CD4-positive, alpha-beta T cell treated with Interleukin-17A for 4 hours (primary cell): ENCODE measurements at regions not wholly inside any gene's neighbourhood (a gene's known extent, or its start where the extent isn't known, plus 50 kb on each side); places are given as distances from the start of the nearest gene placed in this dataset.
"Not testable (repeated sequence)": the region's sequence is repeated elsewhere in the genome, so short reads cannot be mapped to it uniquely, and the experiment has no call there.

Experiments
- DNase-seq: peaks from one replicate; pipeline ENCODE4 v3.0.0-alpha.2; 2020; ENCODE audit warnings: mixed read lengths

- no peak for DNase-seq
Measured at GRCh38 chr2:144812288-144812687, 292.4 kb upstream of the ZEB2 start.

DNA sequence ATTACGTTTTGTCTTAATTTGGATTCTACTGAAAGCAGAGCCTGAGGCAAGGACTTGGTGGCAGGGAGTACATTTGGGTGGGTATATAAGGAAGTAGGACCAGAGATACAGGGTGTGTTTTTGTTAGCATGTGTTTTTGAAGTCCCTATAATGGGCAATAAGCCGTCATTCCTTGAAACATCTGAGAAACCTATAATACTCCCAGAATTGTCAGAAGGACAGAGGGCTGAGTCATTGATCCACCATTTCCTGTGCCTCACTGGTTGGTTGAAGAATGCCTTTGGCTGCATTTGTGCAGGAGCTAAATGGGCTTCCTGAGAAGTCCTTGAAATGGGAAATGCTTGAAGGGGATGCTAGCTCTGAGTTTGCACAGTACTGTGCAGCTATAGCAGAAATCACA lies 281.8 kb upstream of the ZEB2 start:
- no peak for DNase-seq

DNA sequence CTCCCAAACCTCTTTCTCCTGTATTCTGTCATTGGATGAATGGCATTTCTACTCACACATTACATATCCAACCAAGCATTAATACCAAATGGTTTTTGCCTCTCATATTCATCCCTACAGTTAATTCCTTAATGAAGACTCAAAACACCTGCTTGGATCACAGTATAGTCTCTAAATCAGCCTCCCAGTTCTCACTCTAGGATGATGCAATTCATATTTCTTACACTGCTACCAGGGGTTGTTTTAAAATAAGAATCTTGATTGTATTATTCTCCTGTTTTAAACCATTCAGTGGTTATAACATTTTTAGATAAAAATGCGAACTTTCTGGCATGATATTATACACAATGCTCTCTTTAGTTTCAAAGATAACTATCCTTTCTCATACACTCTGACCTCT lies 281.4 kb upstream of the ZEB2 start:
- no peak for DNase-seq

GRCh38 chr2:144798989-144799388 lies 279.1 kb upstream of the ZEB2 start:
- no peak for DNase-seq

GRCh38 chr2:144798034-144798433 lies 278.1 kb upstream of the ZEB2 start:
- no peak for DNase-seq

DNA sequence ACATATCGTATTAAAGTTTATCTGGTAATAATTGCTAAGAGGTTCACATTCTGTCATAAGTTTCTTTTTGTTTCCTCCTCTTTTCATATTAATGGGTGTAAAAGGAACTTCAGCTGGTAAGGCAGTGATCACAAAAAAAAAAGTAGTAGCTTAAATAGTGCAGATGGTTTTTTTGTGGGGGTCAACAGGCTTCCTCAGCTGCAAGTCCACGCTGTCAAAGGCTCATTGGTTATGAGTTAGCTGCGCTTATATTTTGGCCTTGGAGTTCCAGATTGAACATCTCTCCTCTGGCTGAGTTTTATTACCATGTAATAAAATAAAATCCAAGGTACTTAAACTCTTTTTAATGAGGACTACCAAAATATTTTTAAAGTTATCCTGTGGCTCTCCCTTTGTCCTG lies 277.0 kb upstream of the ZEB2 start:
- DNase-seq, result no peak

DNA sequence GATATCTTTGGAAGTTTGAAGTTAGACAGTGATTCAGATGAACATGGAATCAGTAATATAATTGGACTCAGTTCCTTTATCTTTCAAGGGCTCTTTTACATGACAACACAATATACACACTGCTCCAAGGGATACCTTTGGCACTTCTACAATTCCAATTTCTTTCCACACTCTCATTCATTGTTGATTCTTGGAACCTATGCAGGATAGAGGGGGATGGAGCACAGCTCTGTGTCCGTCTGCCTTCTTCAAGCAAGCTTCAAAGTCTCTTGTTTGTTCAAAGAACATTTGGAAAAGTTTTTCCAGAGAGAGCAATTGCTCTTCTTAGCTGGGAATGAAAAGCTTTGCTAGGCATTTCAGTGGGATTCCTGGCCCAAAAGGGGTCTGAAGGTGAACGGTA lies 276.2 kb upstream of the ZEB2 start:
- DNase-seq, result no peak

DNA sequence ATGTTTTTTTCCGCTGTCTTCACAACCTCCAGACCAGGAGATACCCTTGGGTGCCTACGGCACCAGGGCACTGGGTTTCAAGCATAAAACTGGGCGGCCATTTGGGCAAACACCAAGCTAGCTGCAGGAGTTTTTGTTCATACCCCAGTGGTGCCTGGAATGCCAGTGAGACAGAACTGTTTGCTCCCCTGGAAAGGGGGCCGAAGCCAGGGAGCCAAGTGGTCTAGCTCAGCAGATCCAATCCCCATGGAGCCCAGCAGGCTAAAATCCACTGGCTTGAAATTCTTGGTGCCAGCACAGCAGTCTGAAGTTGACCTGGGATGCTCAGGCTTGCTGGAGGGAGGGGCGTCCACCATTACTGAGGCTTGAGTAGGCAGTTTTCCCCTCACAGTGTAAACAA lies 265.3 kb upstream of the ZEB2 start:
- no peak for DNase-seq

DNA sequence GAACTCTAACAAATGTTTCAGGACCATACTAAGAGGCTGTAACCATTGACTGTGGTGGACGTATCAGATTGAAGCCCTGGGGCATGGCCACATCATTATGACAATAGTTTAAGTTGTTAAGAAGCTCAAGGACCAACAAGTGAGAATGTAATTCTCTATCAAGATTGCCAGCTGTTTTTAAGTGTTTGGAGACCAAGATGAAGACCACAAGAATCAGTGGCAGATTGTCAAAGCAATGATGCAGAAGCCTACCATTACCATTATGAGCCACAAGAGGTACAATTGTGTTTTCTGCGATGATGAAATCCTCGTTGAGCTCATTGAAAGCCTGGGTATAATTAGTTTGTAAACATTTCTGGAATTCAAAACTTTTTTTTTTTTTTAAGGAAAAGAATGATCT lies 261.1 kb upstream of the ZEB2 start:
- no peak for DNase-seq

DNA sequence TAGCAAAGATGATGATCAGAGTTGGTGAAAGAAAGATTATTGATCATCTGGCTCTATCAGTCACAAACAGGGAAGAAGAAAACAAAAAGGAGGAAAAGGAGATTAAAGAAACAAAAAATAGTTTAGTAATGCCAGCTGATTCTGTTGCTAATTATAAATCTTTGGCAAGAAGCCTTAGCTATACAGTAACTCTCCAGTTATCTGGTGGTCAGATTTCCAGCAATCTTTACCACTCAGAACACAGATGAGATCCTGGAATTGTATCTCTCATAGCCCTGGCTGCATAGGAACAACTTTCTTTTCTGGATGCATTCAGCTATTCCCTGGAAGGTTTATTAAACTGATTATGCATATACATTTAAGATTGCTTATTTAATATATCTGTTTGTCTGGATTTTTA lies 256.8 kb upstream of the ZEB2 start:
- no peak for DNase-seq

- DNase-seq, result no peak
Measured at GRCh38 chr2:144774809-144775208, 254.9 kb upstream of the ZEB2 start.

GRCh38 chr2:144771348-144771747 lies 251.4 kb upstream of the ZEB2 start:
- no peak for DNase-seq

GRCh38 chr2:144770616-144771230 lies 250.8 kb upstream of the ZEB2 start:
- DNase-seq, result no peak

DNA sequence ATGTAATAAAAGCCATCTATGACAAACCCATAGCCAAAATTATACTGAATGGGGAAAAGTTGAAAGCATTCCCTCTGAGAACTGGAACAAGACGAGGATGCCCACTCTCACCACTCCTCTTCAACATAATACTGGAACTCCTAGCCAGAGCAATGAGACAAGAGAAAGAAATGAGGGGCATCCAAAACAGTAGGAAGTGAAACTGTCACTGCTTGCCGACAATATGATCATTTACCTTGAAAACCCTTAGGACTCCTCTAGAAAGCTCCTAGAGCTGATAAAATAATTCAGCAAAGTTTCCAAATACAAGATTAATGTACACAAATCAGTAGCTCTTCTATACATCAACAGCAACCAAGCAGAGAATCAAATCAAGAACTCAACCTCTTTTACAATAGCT lies 241.0 kb upstream of the ZEB2 start:
- not testable (repeated sequence) for DNase-seq

DNA sequence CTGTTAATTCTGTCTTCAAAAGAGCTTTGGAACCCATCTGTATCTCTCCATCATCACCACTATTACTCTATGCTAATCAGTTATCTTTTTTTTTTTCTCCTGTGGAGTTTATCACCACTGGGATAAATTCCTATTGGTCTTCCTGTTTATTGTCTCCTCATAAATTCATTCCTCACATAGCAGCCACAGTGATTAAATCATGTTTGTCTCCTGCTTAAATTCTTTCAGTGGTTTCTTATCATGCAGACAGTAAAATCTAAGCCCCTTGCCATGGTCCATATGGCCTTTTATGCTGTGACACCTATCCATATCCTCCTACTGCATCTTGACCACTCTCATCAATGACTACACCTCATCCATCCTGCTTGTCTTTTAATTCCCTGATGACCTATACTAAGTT lies 239.8 kb upstream of the ZEB2 start:
- DNase-seq, result no peak

DNA sequence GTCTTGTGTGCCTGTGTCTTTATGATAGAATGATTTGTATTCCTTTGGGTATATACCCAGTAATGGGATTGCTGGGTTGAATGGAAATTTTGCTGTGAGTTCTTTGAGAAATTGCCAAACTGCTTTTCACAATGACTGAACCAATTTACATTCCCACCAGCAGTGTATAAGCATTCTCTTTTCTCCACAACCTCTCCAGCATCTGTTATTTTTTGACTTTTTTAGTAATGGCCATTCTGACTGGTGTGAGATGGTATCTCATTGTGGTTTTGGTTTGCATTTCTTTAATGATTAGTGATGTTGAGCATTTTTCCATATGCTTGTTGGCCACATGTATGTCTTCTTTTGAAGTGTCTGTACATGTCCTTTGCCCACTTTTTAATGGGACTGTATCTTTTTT lies 238.3 kb upstream of the ZEB2 start:
- DNase-seq, result not testable (repeated sequence)

GRCh38 chr2:144753416-144753815 lies 233.5 kb upstream of the ZEB2 start:
- no peak for DNase-seq

DNA sequence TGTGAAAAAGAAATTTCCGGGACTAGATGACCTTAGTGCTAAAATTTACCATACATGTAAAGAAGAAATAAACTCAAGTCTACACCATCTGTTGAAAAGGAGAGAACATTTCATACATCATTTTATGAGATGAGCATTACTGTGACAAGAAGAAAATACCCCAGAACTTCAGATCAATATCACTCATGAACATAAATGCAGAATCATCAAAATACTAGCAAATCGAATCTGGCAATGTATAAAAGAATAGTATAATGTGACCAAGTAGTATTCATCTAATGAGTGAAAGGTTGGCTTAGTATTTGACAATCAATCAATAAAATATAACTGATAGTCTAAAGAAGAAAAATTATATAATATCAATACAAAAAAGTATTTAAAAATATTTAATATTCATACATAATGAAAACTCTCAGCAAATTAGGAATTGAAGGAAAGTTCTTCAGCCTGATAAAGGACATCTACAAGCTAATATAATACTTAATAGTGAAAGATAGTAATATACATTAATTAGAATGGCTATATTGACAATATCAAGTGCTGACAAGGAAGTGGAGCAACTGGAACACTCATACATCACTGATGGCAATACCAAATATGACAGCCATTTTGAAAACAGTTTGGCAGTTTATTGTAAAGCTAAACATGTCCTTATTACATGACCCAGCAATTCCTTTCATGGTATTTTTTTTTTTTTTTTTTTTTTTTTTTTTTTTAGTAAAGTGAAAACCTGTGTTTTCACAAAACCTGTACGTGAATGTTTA lies 231.4 kb upstream of the ZEB2 start:
- no peak for DNase-seq

GRCh38 chr2:144749188-144749587 lies 229.3 kb upstream of the ZEB2 start:
- no peak for DNase-seq

GRCh38 chr2:144748443-144748842 lies 228.5 kb upstream of the ZEB2 start:
- DNase-seq, result no peak

- DNase-seq, result no peak
Measured at GRCh38 chr2:144747571-144747970, 227.7 kb upstream of the ZEB2 start.

- no peak for DNase-seq
Measured at GRCh38 chr2:144745424-144745823, 225.5 kb upstream of the ZEB2 start.

GRCh38 chr2:144738749-144739148 lies 218.8 kb upstream of the ZEB2 start:
- DNase-seq, result no peak

DNA sequence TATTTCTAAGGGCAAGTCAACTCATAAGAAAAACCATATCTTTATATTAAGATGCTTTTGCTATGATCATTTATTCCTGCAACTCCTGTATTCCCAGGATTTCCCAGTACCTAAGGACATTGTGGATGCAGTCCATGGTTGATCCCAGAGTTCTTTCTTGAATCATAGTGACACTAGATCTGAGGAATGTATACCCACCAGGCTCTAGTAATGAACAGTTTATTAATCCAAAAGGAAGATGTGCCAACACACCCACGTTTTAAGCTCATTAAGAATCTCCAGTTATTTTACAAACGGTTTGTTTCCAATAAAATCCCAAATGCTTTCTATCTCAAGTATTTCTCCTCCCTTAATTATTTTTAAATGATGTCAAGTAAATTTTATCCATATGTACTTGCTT lies 210.8 kb upstream of the ZEB2 start:
- DNase-seq, result no peak

- DNase-seq, result not testable (repeated sequence)
Measured at GRCh38 chr2:144724460-144724859, 204.5 kb upstream of the ZEB2 start.
